Neural cell (in vitro differentiated cells): ENCODE measurements at regions not wholly inside any gene's neighbourhood (a gene's known extent, or its start where the extent isn't known, plus 50 kb on each side); places are given as distances from the start of the nearest gene placed in this dataset.

Experiments
- H2AFZ ChIP-seq: fragments of 200-600, 300-800 bp; sonication (generic), shearing (Covaris generic); 2 replicates; pipeline ENCODE4 v1.6.0; 2014; ENCODE audit warnings: low read depth, mild to moderate bottlenecking, antibody characterized with exemption, low read length, moderate library complexity
- H3F3A ChIP-seq: fragments of 200-600 bp; shearing (Covaris generic); 2 replicates; pipeline ENCODE4 v1.6.1; 2016; ENCODE audit warnings: mild to moderate bottlenecking, moderate library complexity, mixed read lengths, antibody characterized with exemption, low read length; ENCODE audit not compliant: insufficient read depth, poor library complexity, severe bottlenecking
- H3K27ac ChIP-seq: fragments of 200-600, 300-800 bp; sonication (generic), shearing (Covaris generic); 2 replicates; pipeline ENCODE4 v1.5.1; 2014; ENCODE audit warnings: mild to moderate bottlenecking, low read length, moderate library complexity
- H3K27me3 ChIP-seq: fragments of 300-800, 200-600 bp; sonication (generic), shearing (Covaris generic); 2 replicates; pipeline ENCODE4 v1.6.0; 2014; ENCODE audit warnings: mild to moderate bottlenecking, low read depth, low read length, moderate library complexity; ENCODE audit not compliant: insufficient read depth
- H3K36me3 ChIP-seq: fragments of 300-800, 200-600 bp; sonication (generic), shearing (Covaris generic); 2 replicates; pipeline ENCODE4 v1.5.1; 2014; ENCODE audit warnings: mild to moderate bottlenecking, antibody characterized with exemption, low read length, moderate library complexity; ENCODE audit not compliant: insufficient read depth
- H3K4me2 ChIP-seq: fragments of 300-800, 200-600 bp; sonication (generic), shearing (Covaris generic); 2 replicates; pipeline ENCODE4 v1.6.0; 2014; ENCODE audit warnings: mild to moderate bottlenecking, low read length
- H3K4me3 ChIP-seq: fragments of 300-800, 200-600 bp; sonication (generic), shearing (Covaris generic); 2 replicates; pipeline ENCODE4 v1.5.1; 2014; ENCODE audit warnings: mild to moderate bottlenecking, low read length, moderate library complexity
- H3K79me2 ChIP-seq: fragments of 200-600 bp; shearing (Covaris generic); replicated peaks from 2 replicates; pipeline ENCODE4 v1.6.0; 2014; ENCODE audit warnings: mild to moderate bottlenecking, low read length, moderate library complexity; ENCODE audit not compliant: insufficient read depth
- H3K9ac ChIP-seq: fragments of 300-800, 200-600 bp; sonication (generic), shearing (Covaris generic); 2 replicates; pipeline ENCODE4 v1.6.1; 2016; ENCODE audit warnings: mild to moderate bottlenecking, low read length, mixed read lengths
- H3K9me2 ChIP-seq: fragments of 200-600 bp; shearing (Covaris generic); 2 replicates; pipeline ENCODE4 v1.6.1; 2016; ENCODE audit warnings: mild to moderate bottlenecking, low read length, mixed read lengths; ENCODE audit not compliant: insufficient read depth
- H3K9me3 ChIP-seq: fragments of 200-600, 300-800 bp; sonication (generic), shearing (Covaris generic); 2 replicates; pipeline ENCODE4 v1.6.1; 2016; ENCODE audit warnings: mild to moderate bottlenecking, mixed run types, low read length, moderate library complexity, mixed read lengths
- H4K20me1 ChIP-seq: fragments of 200-600 bp; shearing (Covaris generic); 2 replicates; pipeline ENCODE4 v1.6.1; 2016; ENCODE audit warnings: mild to moderate bottlenecking, mixed run types; ENCODE audit not compliant: insufficient read depth
- CTCF ChIP-seq: fragments of 450-650 bp; IDR thresholded peaks from 2 replicates; pipeline ENCODE4 v1.5.1; 2014; ENCODE audit warnings: antibody characterized with exemption, mild to moderate bottlenecking, moderate library complexity; ENCODE audit not compliant: poor library complexity, severe bottlenecking
- EP300 ChIP-seq: fragments of 450-650 bp; conservative IDR thresholded peaks from 2 replicates; pipeline ENCODE4 v1.6.1; 2014; ENCODE audit warnings: antibody characterized with exemption, mild to moderate bottlenecking, moderate library complexity; ENCODE audit not compliant: poor library complexity, severe bottlenecking
- EZH2 ChIP-seq: fragments of 200-600, 300-800 bp; shearing (Covaris generic), sonication (generic); IDR thresholded peaks from 2 replicates; pipeline ENCODE4 v1.6.1; 2014; ENCODE audit warnings: antibody characterized with exemption, low read length, borderline replicate concordance, mild to moderate bottlenecking; ENCODE audit not compliant: insufficient read depth, poor library complexity, severe bottlenecking
- MXI1 ChIP-seq: fragments of 450-650 bp; conservative IDR thresholded peaks from 2 replicates; pipeline ENCODE4 v1.6.1; 2014; ENCODE audit warnings: antibody characterized with exemption, mild to moderate bottlenecking; ENCODE audit not compliant: poor library complexity, severe bottlenecking
- POLR2AphosphoS5 ChIP-seq: IDR thresholded peaks from 2 replicates; pipeline ENCODE4 v1.6.1; 2012
- RAD21 ChIP-seq: fragments of 450-650 bp; conservative IDR thresholded peaks from 2 replicates; pipeline ENCODE4 v1.6.1; 2014; ENCODE audit warnings: antibody characterized with exemption, mild to moderate bottlenecking, moderate library complexity
- REST ChIP-seq: IDR thresholded peaks from 2 replicates; pipeline ENCODE4 v1.6.1; 2012; ENCODE audit warnings: borderline replicate concordance
- SMC3 ChIP-seq: fragments of 450-650 bp; conservative IDR thresholded peaks from 2 replicates; pipeline ENCODE4 v1.6.1; 2014; ENCODE audit warnings: antibody characterized with exemption, mild to moderate bottlenecking, moderate library complexity; ENCODE audit not compliant: poor library complexity
- TAF1 ChIP-seq: IDR thresholded peaks from 2 replicates; pipeline ENCODE4 v1.6.1; 2012; ENCODE audit warnings: low read depth

GRCh38 chr2:15092691-15093090, 460.2 kb downstream of the LRATD1 start:
- Histone ChIP-seq H3K4me2 (no peak overlapping the region), H3K27ac (no peak overlapping the region), H3K9me3 (no peaks in the 10 kb centered on the region), H4K20me1 (no peaks in the 10 kb centered on the region), H3F3A (no peaks in the 10 kb centered on the region), H3K79me2 (no peaks in the 10 kb centered on the region), H2AFZ (no peak overlapping the region), H3K9ac (no peak overlapping the region), H3K9me2 (no peaks in the 10 kb centered on the region), H3K4me3 (no peak overlapping the region), H3K36me3 (no peaks in the 10 kb centered on the region), H3K27me3 (no peaks in the 10 kb centered on the region)
- TF ChIP-seq EZH2 (no peak), RAD21 (no peak), POLR2AphosphoS5 (no peak), CTCF (no peak), EP300 (no peak), MXI1 (no peak), TAF1 (no peak), REST (no peak)

GRCh38 chr2:15094161-15094560, 461.6 kb downstream of the LRATD1 start:
- Histone ChIP-seq H3K27me3 (no peaks in the 10 kb centered on the region), H3K9me3 (no peaks in the 10 kb centered on the region), H4K20me1 (no peaks in the 10 kb centered on the region), H2AFZ (no peak overlapping the region), H3K36me3 (no peaks in the 10 kb centered on the region), H3K79me2 (no peaks in the 10 kb centered on the region), H3K4me3 (no peak overlapping the region), H3K9ac (no peak overlapping the region), H3K9me2 (no peaks in the 10 kb centered on the region), H3K4me2 (no peak overlapping the region), H3F3A (no peaks in the 10 kb centered on the region), H3K27ac (no peak overlapping the region)
- no peak for TF ChIP-seq POLR2AphosphoS5
- no peak for TF ChIP-seq RAD21
- TF ChIP-seq TAF1 = no peak
- TF ChIP-seq MXI1 = no peak
- TF ChIP-seq EZH2 = no peak
- no peak for TF ChIP-seq REST
- TF ChIP-seq EP300 = no peak
- no peak for TF ChIP-seq CTCF
- no peak for TF ChIP-seq SMC3
